Neutrophil (primary cell): ENCODE measurements at regions not wholly inside any gene's neighbourhood (a gene's known extent, or its start where the extent isn't known, plus 50 kb on each side); places are given as distances from the start of the nearest gene placed in this dataset.

Experiments
- H3K27ac ChIP-seq: fragments of 200-600 bp; sonication (generic); 2 replicates; pipeline ENCODE4 v1.5.1; 2016; ENCODE audit warnings: mild to moderate bottlenecking, moderate library complexity
- H3K27me3 ChIP-seq: fragments of 200-600 bp; sonication (generic); 2 replicates; pipeline ENCODE4 v1.6.0; 2016; ENCODE audit warnings: mild to moderate bottlenecking
- H3K36me3 ChIP-seq: fragments of 200-600 bp; sonication (generic); 2 replicates; pipeline ENCODE4 v1.5.1; 2017
- H3K4me1 ChIP-seq, 2 experiments: fragments of 200-600 bp in 1 of 2; sonication (generic) in 1 of 2; 1 replicate in 1 of 2; 2 replicates in 1 of 2; pipeline versions ENCODE4 v1.5.1 to v1.6.1; 2013 to 2016; ENCODE audit warnings: low read depth in 1 of 2, low read length in 1 of 2, mild to moderate bottlenecking in 1 of 2, moderate library complexity in 1 of 2; ENCODE audit not compliant: control insufficient read depth in 1 of 2, insufficient read depth in 1 of 2
- H3K4me3 ChIP-seq, 2 experiments: fragments of 200-600 bp in 1 of 2; sonication (generic) in 1 of 2; 1 replicate in 1 of 2; 2 replicates in 1 of 2; pipeline ENCODE4 v1.5.1; 2013 to 2016; ENCODE audit warnings: low read depth in 1 of 2, low read length in 1 of 2, mild to moderate bottlenecking in 1 of 2, moderate library complexity in 1 of 2
- H3K9me3 ChIP-seq: fragments of 200-600 bp; sonication (generic); 2 replicates; pipeline ENCODE4 v1.5.1; 2016
- CTCF ChIP-seq: fragments of 200-600 bp; sonication (generic); IDR thresholded peaks from 2 replicates; pipeline ENCODE4 v1.5.1; 2016; ENCODE audit warnings: antibody characterized with exemption

GRCh38 chr1:218836264-218836663 is 337.4 kb upstream of the LYPLAL1 start:
- Histone ChIP-seq H3K36me3 (no peaks in the 10 kb centered on the region), H3K27ac (no peak overlapping the region), H3K9me3 (no peaks in the 10 kb centered on the region), H3K4me1 (no peaks in the 10 kb centered on the region), H3K4me3 (no peak overlapping the region), H3K27me3 (no peaks in the 10 kb centered on the region)
- no peak for TF ChIP-seq CTCF

- no peak for TF ChIP-seq CTCF
- H3K27ac ChIP-seq, result no peak overlapping the region
- no peaks in the 10 kb centered on the region for H3K4me1 ChIP-seq
- no peaks in the 10 kb centered on the region for H3K9me3 ChIP-seq
- H3K4me3 ChIP-seq, result no peak overlapping the region
- H3K36me3 ChIP-seq, result no peaks in the 10 kb centered on the region
- no peaks in the 10 kb centered on the region for H3K27me3 ChIP-seq
These were observed 336.6 kb upstream of the LYPLAL1 start for GRCh38 chr1:218837051-218837450.

GRCh38 chr1:218845589-218845988 is 328.1 kb upstream of the LYPLAL1 start:
- H3K4me3 ChIP-seq, result no peak overlapping the region
- no peak overlapping the region for H3K27ac ChIP-seq
- no peaks in the 10 kb centered on the region for H3K27me3 ChIP-seq
- no peaks in the 10 kb centered on the region for H3K4me1 ChIP-seq
- no peaks in the 10 kb centered on the region for H3K9me3 ChIP-seq
- TF ChIP-seq CTCF, result no peak
- H3K36me3 ChIP-seq, result no peaks in the 10 kb centered on the region

- Histone ChIP-seq H3K36me3 (no peaks in the 10 kb centered on the region), H3K4me3 (no peak overlapping the region), H3K4me1 (no peaks in the 10 kb centered on the region), H3K27me3 (no peaks in the 10 kb centered on the region), H3K9me3 (no peaks in the 10 kb centered on the region), H3K27ac (no peak overlapping the region)
- TF ChIP-seq CTCF, result no peak
These were observed 327.5 kb upstream of the LYPLAL1 start for GRCh38 chr1:218846181-218846580.

GRCh38 chr1:218847089-218847768 is 326.4 kb upstream of the LYPLAL1 start:
- H3K27me3 ChIP-seq, result no peaks in the 10 kb centered on the region
- H3K4me1 ChIP-seq, result no peaks in the 10 kb centered on the region
- no peaks in the 10 kb centered on the region for H3K36me3 ChIP-seq
- no peaks in the 10 kb centered on the region for H3K9me3 ChIP-seq
- H3K27ac ChIP-seq, result no peak overlapping the region
- no peak for TF ChIP-seq CTCF
- H3K4me3 ChIP-seq, result no peak overlapping the region
